DMS114 treated with DMSO at 0.1 percent for 48 hours (cell line): ENCODE measurements at regions not wholly inside any gene's neighbourhood (a gene's known extent, or its start where the extent isn't known, plus 50 kb on each side); places are given as distances from the start of the nearest gene placed in this dataset.
"Not testable (repeated sequence)": the region's sequence is repeated elsewhere in the genome, so short reads cannot be mapped to it uniquely, and the experiment has no call there.

ENCODE experiments used
- DNase-seq: peaks from one replicate; lab custom pipeline; 2025; ENCODE audit not compliant: unreplicated experiment; lab: John Stamatoyannopoulos, UW

DNA sequence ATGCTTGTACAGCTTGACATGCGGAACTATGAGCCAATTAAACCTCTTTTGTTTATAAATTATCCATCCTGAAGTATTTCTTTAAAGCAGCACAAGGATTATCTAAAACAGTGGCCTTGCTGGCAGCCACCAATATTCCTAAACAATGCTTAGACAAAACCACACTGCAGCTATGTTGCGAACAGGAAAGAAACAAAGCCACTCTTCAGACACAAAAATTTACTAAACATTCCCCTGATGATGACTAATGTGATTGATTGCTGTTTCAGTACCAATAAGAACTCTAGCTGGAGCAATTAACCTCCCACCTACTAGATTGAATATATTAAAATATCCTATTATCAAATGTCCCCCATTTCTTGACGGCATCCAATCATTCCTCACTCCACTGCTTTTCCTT is 325.8 kb upstream of the REG3G start:
- DNase-seq: no peak

DNA sequence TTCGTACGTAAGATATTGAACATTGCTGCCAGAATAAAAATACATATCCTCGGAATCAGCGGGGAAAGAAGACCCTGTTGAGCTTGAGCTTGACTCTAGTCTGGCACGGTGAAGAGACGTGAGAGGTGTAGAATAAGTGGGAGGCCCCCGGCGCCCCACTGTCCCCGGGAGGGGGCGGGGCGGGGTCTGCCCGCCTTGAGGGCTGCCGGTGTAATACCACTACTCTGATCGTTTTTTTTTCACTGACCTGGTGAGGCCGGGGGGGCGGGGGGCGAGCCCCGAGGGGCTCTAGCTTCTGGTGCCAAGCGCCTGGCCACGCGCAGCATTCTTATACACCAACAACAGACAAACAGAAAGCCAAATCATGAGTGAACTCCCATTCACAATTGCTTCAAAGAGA is 324.0 kb upstream of the REG3G start:
- DNase-seq: no peak

- no peak for DNase-seq
Observed at GRCh38 chr2:78707776-78708386, 317.6 kb upstream of the REG3G start.

GRCh38 chr2:78710632-78711375 is 314.7 kb upstream of the REG3G start:
- DNase-seq: no peak

GRCh38 chr2:78715293-78715692 is 310.2 kb upstream of the REG3G start:
- no peak for DNase-seq

DNA sequence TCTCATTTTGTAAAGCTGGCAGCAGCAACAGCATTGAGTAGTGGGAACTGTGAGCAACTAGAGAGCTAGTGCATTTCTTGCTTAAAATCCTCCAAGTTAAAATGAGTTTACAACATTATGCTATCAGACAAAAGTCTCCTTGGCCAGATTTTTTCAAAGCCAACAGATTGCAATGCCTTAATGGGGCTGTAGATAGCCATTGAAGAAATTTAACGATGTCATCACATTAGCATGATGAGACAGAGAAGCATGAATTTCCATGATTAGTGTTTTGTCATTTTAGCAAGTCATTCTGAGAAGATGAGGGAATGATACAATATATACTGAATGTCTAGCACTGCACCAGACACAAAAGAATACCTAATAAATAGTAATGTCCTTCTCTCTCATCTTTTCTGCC is 307.5 kb upstream of the REG3G start:
- DNase-seq: no peak

DNA sequence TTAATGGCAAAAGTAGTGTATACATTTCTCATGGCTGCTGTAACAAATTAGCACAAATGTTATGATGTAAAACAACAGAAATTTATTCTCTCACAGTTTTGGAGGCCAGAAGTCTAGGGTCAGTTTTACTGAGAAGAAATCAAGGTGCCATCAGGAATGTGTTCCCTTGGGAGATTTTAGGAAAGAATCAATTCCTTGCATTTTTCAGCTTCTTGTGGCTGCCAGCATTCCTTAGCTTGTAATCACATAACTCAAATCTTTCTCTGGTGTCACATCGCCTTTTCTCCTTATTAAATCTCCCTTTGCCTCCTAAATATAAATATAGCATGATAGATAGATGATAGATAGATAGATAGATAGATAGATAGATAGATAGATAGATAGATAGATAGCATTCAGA is 307.0 kb upstream of the REG3G start:
- no peak for DNase-seq

DNA sequence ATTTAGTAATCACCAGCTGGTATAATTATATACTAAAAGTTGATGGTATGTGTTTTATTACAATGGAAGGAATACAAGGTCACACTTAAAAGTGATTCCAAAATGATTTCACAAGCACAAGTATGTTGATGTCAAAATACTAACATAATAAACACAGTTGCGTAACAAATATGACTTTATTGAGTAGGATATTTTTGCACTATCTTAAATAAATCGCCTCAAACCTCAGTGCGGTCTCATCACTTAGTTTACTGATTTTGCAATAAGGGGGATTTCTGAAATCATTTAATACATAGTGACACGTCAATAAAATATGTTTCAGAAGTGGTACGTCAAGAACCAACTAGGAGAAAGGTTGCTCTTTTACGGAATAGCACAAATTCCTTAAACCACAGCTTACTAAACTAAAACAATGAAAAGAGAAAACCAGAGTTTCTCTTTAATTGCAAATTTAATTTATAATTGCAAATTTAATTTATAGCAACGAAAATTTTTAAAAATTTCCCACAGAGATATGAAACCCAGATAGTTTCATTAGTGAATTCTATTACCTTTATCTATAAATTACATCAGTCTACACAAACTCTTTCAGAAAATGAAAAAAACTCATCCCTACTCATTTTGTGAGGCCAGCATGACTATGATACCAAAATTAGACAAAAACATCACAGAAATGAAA is 304.0 kb upstream of the REG3G start:
- DNase-seq: no peak

GRCh38 chr2:78734221-78734620 is 291.3 kb upstream of the REG3G start:
- DNase-seq: no peak

GRCh38 chr2:78739282-78739681 is 286.2 kb upstream of the REG3G start:
- DNase-seq: no peak

DNA sequence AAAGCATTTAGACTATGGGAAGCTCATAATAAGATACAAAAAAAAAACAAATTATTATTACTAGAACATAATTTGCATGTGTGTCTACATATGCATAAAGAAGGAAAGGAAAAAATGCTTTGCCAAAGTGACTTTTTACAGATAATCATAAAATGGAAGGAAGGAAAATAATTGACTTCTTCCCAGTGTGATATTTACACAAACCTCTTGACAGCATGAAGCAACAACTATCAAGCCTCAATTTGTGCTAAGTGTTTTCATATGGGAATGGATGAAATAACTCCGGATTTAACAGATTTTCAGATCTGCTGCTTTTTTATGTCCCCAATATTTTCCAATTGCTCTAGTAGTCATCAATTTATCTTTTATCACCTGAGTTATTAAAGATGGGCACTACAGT is 275.9 kb upstream of the REG3G start:
- no peak for DNase-seq

GRCh38 chr2:78750219-78750618 is 275.3 kb upstream of the REG3G start:
- DNase-seq: no peak

GRCh38 chr2:78754930-78755329 is 270.6 kb upstream of the REG3G start:
- no peak for DNase-seq

- DNase-seq: no peak
Observed at GRCh38 chr2:78757191-78757590, 268.3 kb upstream of the REG3G start.

DNA sequence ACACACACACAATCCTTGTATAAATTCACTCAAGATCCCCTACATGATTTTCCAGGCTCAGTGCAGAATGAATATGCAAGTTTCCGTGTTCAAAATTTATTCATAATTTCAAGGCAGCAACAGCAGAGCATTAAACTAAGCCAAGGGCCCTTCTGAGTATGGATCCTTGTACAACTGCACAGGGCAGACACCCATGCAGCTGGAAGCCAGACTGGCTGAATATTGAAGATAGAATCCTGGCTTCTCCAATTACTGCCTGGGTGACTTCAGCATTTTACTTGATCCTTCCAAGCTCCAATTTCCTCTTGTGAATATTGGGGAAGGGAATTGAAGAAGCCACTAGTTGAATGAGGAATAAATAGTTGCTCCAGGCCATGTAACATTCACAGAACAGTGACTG is 267.9 kb upstream of the REG3G start:
- DNase-seq: no peak

DNA sequence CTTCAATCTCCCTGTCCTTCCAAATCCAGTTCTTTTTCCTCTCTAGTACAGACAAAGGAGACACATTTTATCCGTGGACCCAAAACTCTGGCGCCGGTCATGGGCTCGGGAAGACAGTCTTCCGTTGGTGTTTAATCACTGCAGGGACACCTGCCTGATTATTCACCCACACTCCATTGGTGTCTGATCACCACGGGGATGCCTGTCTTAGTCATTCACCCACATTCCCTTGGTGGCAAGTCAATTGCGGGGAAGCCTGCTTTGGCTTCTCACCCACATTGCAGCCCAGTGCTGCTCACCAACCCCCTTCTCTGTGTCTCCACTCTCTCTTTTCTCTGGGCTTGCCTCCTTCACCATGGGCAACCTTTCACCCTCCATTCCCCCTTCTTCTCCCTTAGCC is 266.7 kb upstream of the REG3G start:
- not testable (repeated sequence) for DNase-seq

GRCh38 chr2:78766459-78766858 is 259.0 kb upstream of the REG3G start:
- DNase-seq: no peak

- DNase-seq: no peak
Observed at GRCh38 chr2:78768016-78768415, 257.5 kb upstream of the REG3G start.

GRCh38 chr2:78775291-78775690 is 250.2 kb upstream of the REG3G start:
- no peak for DNase-seq

GRCh38 chr2:78778756-78779510 is 246.6 kb upstream of the REG3G start:
- no peak for DNase-seq

- no peak for DNase-seq
Observed at GRCh38 chr2:78779761-78780160, 245.7 kb upstream of the REG3G start.

DNA sequence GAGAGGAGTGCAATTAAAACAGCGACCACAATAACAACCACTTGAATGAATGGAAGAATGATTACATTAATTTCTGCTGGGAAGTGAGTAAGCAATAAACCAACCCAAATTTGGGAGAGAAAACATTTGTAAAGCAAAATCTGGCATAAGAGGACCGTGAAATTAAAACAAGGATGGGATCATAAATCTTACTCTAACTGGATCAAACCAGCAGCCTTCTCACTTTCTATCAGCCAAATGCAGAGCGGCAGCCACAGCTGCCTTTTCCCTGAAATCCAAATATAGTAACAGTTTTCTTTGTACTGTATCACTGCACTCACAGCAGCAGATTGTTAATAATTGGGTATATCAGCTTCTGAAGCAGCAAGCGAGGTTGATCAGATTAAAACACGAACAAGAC is 245.2 kb upstream of the REG3G start:
- DNase-seq: no peak
